SK-N-SH (cell line): ENCODE measurements at regions not wholly inside any gene's neighbourhood (a gene's known extent, or its start where the extent isn't known, plus 50 kb on each side); places are given as distances from the start of the nearest gene placed in this dataset.
A peak's percentile ranks its signal among the peaks of the same experiment; 100 is the strongest.

Source experiments
- CTCF ChIA-PET: fragments of 300-600, 350-600 bp; formaldehyde crosslinking; extraction: SDS; loops from one replicate; lab custom pipeline; 2021; lab: Yijun Ruan, JAX
- POLR2A ChIA-PET: fragments of 350-600 bp; sonication (Branson Sonifier 250); formaldehyde crosslinking; extraction: SDS; loops from one replicate; lab custom pipeline; 2020; ENCODE audit warnings: antibody characterized with exemption, inconsistent platforms; lab: Yijun Ruan, JAX
- DNase-seq: peaks from one replicate; pipeline ENCODE4 v3.0.0; 2012
- H2AFZ ChIP-seq: fragments of 200-600 bp; sonication (generic); 2 replicates; pipeline ENCODE4 v1.8.1; 2016; ENCODE audit warnings: antibody characterized with exemption, mild to moderate bottlenecking, low read depth
- H3F3A ChIP-seq: fragments of 200-600 bp; sonication (generic); replicated peaks from 2 replicates; pipeline ENCODE3; 2016; ENCODE audit warnings: antibody characterized with exemption, mild to moderate bottlenecking; ENCODE audit not compliant: insufficient read depth
- H3K27ac ChIP-seq, 2 experiments: fragments of 200-500 bp in 1 of 2; fragments of 200-600 bp in 1 of 2; sonication (Bioruptor generic) in 1 of 2; sonication (generic), shearing (Covaris generic) in 1 of 2; 2 replicates each; pipeline versions ENCODE4 v1.5.1 to v1.6.1; 2014 to 2016; ENCODE audit warnings: low read depth in 2 of 2, inconsistent platforms in 1 of 2, low read length in 1 of 2, mild to moderate bottlenecking in 1 of 2, mixed read lengths in 1 of 2
- H3K27me3 ChIP-seq: fragments of 200-600 bp; sonication (generic), shearing (Covaris generic); 2 replicates; pipeline ENCODE4 v1.6.1; 2016; ENCODE audit warnings: mixed run types; ENCODE audit not compliant: insufficient read depth
- H3K36me3 ChIP-seq, 2 experiments: fragments of 200-500 bp in 1 of 2; fragments of 200-600 bp in 1 of 2; sonication (Bioruptor generic) in 1 of 2; sonication (generic) in 1 of 2; replicated peaks in 1 of 2; 2 replicates each; pipeline versions ENCODE3 to v1.5.1; 2014 to 2016; ENCODE audit warnings: low read length in 1 of 2, mild to moderate bottlenecking in 1 of 2; ENCODE audit not compliant: insufficient read depth in 2 of 2, control insufficient read depth in 1 of 2
- H3K4me1 ChIP-seq, 2 experiments: fragments of 200-500 bp in 1 of 2; fragments of 200-600 bp in 1 of 2; sonication (Bioruptor generic) in 1 of 2; sonication (generic), shearing (Covaris generic) in 1 of 2; 2 replicates each; pipeline versions ENCODE4 v1.5.1 to v1.6.1; 2014 to 2016; ENCODE audit warnings: low read depth in 1 of 2, low read length in 1 of 2, mixed run types in 1 of 2; ENCODE audit not compliant: insufficient read depth in 2 of 2, control insufficient read depth in 1 of 2
- H3K4me2 ChIP-seq: fragments of 200-600 bp; sonication (generic), shearing (Covaris generic); 2 replicates; pipeline ENCODE4 v1.6.1; 2017; ENCODE audit warnings: mixed run types
- H3K4me3 ChIP-seq, 2 experiments: fragments of 200-500 bp in 1 of 2; fragments of 200-600 bp in 1 of 2; sonication (Bioruptor generic) in 1 of 2; sonication (generic), shearing (Covaris generic) in 1 of 2; 2 replicates each; pipeline versions ENCODE4 v1.5.1 to v1.8.1; 2014 to 2016; ENCODE audit warnings: low read depth in 2 of 2, inconsistent platforms in 1 of 2, low read length in 1 of 2, mild to moderate bottlenecking in 1 of 2, mixed read lengths in 1 of 2, moderate library complexity in 1 of 2
- H3K79me2 ChIP-seq: fragments of 200-600 bp; sonication (generic); 2 replicates; pipeline ENCODE4 v1.8.1; 2017; ENCODE audit warnings: mild to moderate bottlenecking; ENCODE audit not compliant: insufficient read depth
- H3K9ac ChIP-seq: fragments of 200-600 bp; sonication (generic); 2 replicates; pipeline ENCODE4 v1.6.1; 2017; ENCODE audit warnings: mixed run types
- H3K9me2 ChIP-seq: fragments of 200-600 bp; sonication (generic); 2 replicates; pipeline ENCODE4 v1.6.1; 2017; ENCODE audit warnings: mixed run types
- H3K9me3 ChIP-seq: fragments of 200-600 bp; sonication (generic); 2 replicates; pipeline ENCODE4 v1.6.1; 2017; ENCODE audit warnings: mixed run types, mild to moderate bottlenecking, moderate library complexity
- H4K20me1 ChIP-seq: fragments of 200-600 bp; sonication (generic); 2 replicates; pipeline ENCODE4 v1.6.1; 2017; ENCODE audit warnings: mild to moderate bottlenecking, mixed run types; ENCODE audit not compliant: insufficient read depth
- CTCF ChIP-seq: fragments of 200-600 bp; sonication (generic); IDR thresholded peaks from 2 replicates; pipeline ENCODE4 v1.6.1; 2017; ENCODE audit warnings: antibody characterized with exemption, mild to moderate bottlenecking, moderate library complexity
- ELF1 ChIP-seq: IDR thresholded peaks from 2 replicates; pipeline ENCODE4 v1.4.0; 2012
- FOSL2 ChIP-seq: IDR thresholded peaks from 2 replicates; pipeline ENCODE4 v1.4.0; 2012; ENCODE audit warnings: low read depth, mild to moderate bottlenecking, moderate library complexity, borderline replicate concordance
- FOXM1 ChIP-seq: IDR thresholded peaks from 2 replicates; pipeline ENCODE4 v1.4.0; 2012; ENCODE audit warnings: low read depth, mild to moderate bottlenecking
- GABPA ChIP-seq: IDR thresholded peaks from 2 replicates; pipeline ENCODE4 v1.4.0; 2012; ENCODE audit warnings: low read depth, mild to moderate bottlenecking
- JUND ChIP-seq: IDR thresholded peaks from 2 replicates; pipeline ENCODE4 v1.4.0; 2012
- MXI1 ChIP-seq: IDR thresholded peaks from 2 replicates; pipeline ENCODE4 v1.6.1; 2012; ENCODE audit warnings: mild to moderate bottlenecking, low read depth, low read length, improper control_type of control experiment
- NFIC ChIP-seq: IDR thresholded peaks from 2 replicates; pipeline ENCODE4 v1.4.0; 2012; ENCODE audit warnings: borderline replicate concordance
- RCOR1 ChIP-seq: fragments of 150-350 bp; IDR thresholded peaks from 2 replicates; pipeline ENCODE4 v1.6.1; 2017; ENCODE audit warnings: antibody characterized with exemption, low read length
- REST ChIP-seq: IDR thresholded peaks from 2 replicates; pipeline ENCODE4 v1.6.1; 2012; ENCODE audit warnings: mild to moderate bottlenecking, low read depth, low read length, moderate library complexity
- RFX5 ChIP-seq: IDR thresholded peaks from 2 replicates; pipeline ENCODE4 v1.6.1; 2012; ENCODE audit warnings: mild to moderate bottlenecking, improper control_type of control experiment, low read length
- RXRA ChIP-seq: IDR thresholded peaks from 2 replicates; pipeline ENCODE4 v1.4.0; 2012; ENCODE audit warnings: low read depth, mild to moderate bottlenecking, borderline replicate concordance
- SMC3 ChIP-seq: IDR thresholded peaks from 2 replicates; pipeline ENCODE4 v1.6.1; 2012; ENCODE audit warnings: low read depth, low read length, improper control_type of control experiment
- TAF1 ChIP-seq: IDR thresholded peaks from 2 replicates; pipeline ENCODE4 v1.6.1; 2012; ENCODE audit warnings: low read depth, mild to moderate bottlenecking, low read length, moderate library complexity, borderline replicate concordance
- TCF12 ChIP-seq: IDR thresholded peaks from 2 replicates; pipeline ENCODE4 v1.4.0; 2012
- TEAD4 ChIP-seq: IDR thresholded peaks from 2 replicates; pipeline ENCODE4 v1.4.0; 2012; ENCODE audit warnings: mild to moderate bottlenecking, borderline replicate concordance; ENCODE audit not compliant: insufficient read depth
- WGBS: methylation state at CpG from one replicate; pipeline ENCODE4 v1.1.6; 2017; ENCODE audit warnings: low lambda C conversion rate; 5-methylcytosine and 5-hydroxymethylcytosine counted together
- TF ChIP-seq, protein P1 (sequence below): IDR thresholded peaks from 2 replicates; pipeline ENCODE4; 2012

DNA sequence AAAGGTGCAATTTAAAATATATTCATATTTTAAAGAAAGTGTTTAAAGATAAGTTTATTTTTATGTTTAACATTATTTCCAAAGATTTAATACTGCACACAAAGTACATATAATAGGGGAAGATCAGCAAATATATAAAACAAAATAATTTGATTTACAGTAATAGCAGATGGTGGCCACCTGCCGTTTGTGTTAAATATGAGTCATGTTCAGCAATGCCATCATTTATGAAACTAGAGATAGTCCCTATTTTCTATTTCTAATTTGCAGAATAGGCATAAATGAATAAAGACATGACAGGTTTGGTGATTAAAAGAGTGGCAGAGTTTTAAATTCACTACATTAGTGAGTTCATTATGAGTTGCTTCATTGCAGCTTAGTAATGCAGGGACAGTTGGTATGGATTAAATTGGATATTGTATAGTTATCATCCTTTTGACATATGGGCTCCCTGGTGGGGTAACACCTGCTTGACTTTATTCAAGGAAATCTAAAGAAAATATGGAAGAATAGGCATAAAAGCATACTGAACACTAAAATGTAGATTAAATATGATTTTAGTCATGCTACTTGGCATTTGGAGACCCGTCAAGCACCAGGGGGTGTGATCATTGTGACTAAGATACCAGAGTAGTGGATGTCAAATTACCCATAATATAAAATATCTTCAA, 78.8 kb upstream of the BANK1 start:
- 42% methylated on average over 2 of the region's 2 CpGs for WGBS
- Histone ChIP-seq H4K20me1 (no peaks in the 10 kb centered on the region), H3K4me2 (no peak overlapping the region), H3K4me1 (peaks cover 0 to 5% of the 10 kb centered on the region in 2 experiments; a peak in 2 of 4 replicates), H3K9me2 (no peaks in the 10 kb centered on the region), H3K36me3 (no peaks in the 10 kb centered on the region), H3K9me3 (peaks cover 2% of the 10 kb centered on the region; the same call in 1 of the 2 replicates), H3K9ac (no peak overlapping the region), H3K27me3 (no peaks in the 10 kb centered on the region), H3K79me2 (no peaks in the 10 kb centered on the region), H3K27ac (no peak overlapping the region; a peak in 1 of 4 replicates), H2AFZ (no peak overlapping the region), H3K4me3 (no peak overlapping the region), H3F3A (no peaks in the 10 kb centered on the region)
- ChIA-PET POLR2A (no interaction called here), CTCF (interaction anchor here (0.9 kb wide), 1 partner anchor 541 kb away, joined by 3 read pairs; no protein-coding TSS in a partner anchor)
- no peak for DNase-seq
- TF ChIP-seq FOXM1 (0 out of 2 replicates have a peak, but pooled peaks have one; percentile 22), JUND (peak; percentile 56), ELF1 (no peak), NFIC (no peak), FOSL2 (peak; percentile 24; the same call in 1 of the 2 replicates), REST (no peak), TCF12 (peak; percentile 90), RCOR1 (peak; percentile 33; the same call in 1 of the 2 replicates), TAF1 (no peak), RXRA (no peak)
- TF ChIP-seq, protein P1, sequence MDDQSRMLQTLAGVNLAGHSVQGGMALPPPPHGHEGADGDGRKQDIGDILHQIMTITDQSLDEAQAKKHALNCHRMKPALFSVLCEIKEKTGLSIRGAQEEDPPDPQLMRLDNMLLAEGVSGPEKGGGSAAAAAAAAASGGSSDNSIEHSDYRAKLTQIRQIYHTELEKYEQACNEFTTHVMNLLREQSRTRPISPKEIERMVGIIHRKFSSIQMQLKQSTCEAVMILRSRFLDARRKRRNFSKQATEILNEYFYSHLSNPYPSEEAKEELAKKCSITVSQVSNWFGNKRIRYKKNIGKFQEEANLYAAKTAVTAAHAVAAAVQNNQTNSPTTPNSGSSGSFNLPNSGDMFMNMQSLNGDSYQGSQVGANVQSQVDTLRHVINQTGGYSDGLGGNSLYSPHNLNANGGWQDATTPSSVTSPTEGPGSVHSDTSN = peak; percentile 49
- TF ChIP-seq, all 33 proteins: peak for 6

- 93% methylated on average over 1 of the region's 1 CpG for WGBS
- H3K27ac ChIP-seq = no peak overlapping the region
- H3K9me2 ChIP-seq = no peaks in the 10 kb centered on the region
- peaks cover 5% of the 10 kb centered on the region; the same call in 1 of the 2 replicates for H3K9me3 ChIP-seq
- H3K4me3 ChIP-seq = no peak overlapping the region
- no peaks in the 10 kb centered on the region for H3K27me3 ChIP-seq
- no peaks in the 10 kb centered on the region for H3K36me3 ChIP-seq
- no peak overlapping the region for H2AFZ ChIP-seq
- no peak overlapping the region for H3K9ac ChIP-seq
- DNase-seq = no peak
- peaks cover 0 to 5% of the 10 kb centered on the region in 2 experiments; a peak in 2 of 4 replicates for H3K4me1 ChIP-seq
- H3F3A ChIP-seq = no peaks in the 10 kb centered on the region
- H3K79me2 ChIP-seq = no peaks in the 10 kb centered on the region
- H4K20me1 ChIP-seq = no peaks in the 10 kb centered on the region
- POLR2A ChIA-PET = no interaction called here
- no peak overlapping the region for H3K4me2 ChIP-seq
- CTCF ChIA-PET = interaction anchor here (0.9 kb wide), 1 partner anchor 540 kb away, joined by 3 read pairs; no protein-coding TSS in a partner anchor
- TF ChIP-seq REST (no peak), RCOR1 (no peak), TEAD4 (no peak), CTCF (no peak), MXI1 (no peak), GABPA (no peak), SMC3 (no peak), RFX5 (no peak), TCF12 (no peak)
Observed at GRCh38 chr4:101710806-101711205, 79.7 kb upstream of the BANK1 start.
